ENCODE measurements at regions not wholly inside any gene's neighbourhood (a gene's known extent, or its start where the extent isn't known, plus 50 kb on each side); places are given as distances from the start of the nearest gene placed in this dataset.

DNA sequence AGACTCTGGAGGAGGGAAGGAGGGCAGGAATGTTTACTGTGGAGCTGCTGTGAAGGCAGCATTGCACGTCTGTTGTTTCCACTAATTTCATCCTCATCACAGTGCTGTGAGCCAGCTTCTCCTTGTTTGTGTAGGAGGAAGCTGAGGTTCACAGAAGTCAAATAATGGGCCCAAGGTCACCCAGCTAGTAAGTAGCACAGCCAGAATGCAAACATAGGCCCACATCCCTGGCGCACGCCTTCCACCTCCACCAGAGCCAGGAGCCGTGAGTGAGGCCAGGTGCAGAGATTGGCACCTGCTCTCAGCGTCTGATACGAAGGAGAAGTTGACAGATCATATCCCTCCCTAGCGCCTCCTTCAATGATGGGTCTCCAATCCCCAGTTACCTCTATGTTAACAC, 93.6 kb downstream of the HTR5A start:
- TF ChIP-seq POLR2AphosphoS5 (IDR thresholded peaks at IDR 0.05) (no peak), EP300 (IDR thresholded peaks at IDR 0.05) (no peak), POLR2A (IDR thresholded peaks at IDR 0.05) (no peak)
- TF ChIP-seq, protein P1, sequence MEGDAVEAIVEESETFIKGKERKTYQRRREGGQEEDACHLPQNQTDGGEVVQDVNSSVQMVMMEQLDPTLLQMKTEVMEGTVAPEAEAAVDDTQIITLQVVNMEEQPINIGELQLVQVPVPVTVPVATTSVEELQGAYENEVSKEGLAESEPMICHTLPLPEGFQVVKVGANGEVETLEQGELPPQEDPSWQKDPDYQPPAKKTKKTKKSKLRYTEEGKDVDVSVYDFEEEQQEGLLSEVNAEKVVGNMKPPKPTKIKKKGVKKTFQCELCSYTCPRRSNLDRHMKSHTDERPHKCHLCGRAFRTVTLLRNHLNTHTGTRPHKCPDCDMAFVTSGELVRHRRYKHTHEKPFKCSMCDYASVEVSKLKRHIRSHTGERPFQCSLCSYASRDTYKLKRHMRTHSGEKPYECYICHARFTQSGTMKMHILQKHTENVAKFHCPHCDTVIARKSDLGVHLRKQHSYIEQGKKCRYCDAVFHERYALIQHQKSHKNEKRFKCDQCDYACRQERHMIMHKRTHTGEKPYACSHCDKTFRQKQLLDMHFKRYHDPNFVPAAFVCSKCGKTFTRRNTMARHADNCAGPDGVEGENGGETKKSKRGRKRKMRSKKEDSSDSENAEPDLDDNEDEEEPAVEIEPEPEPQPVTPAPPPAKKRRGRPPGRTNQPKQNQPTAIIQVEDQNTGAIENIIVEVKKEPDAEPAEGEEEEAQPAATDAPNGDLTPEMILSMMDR (IDR thresholded peaks at IDR 0.05), result no peak
